Erythroblast (primary cell): ENCODE measurements at regions not wholly inside any gene's neighbourhood (a gene's known extent, or its start where the extent isn't known, plus 50 kb on each side); places are given as distances from the start of the nearest gene placed in this dataset.

Source experiments
- GATA1 ChIP-seq: IDR thresholded peaks from 2 replicates; pipeline ENCODE4 v1.6.1; 2011; ENCODE audit warnings: low read depth, mild to moderate bottlenecking, control low read depth, low read length, moderate library complexity
- POLR2A ChIP-seq: IDR thresholded peaks from 2 replicates; pipeline ENCODE4 v1.6.1; 2011; ENCODE audit warnings: mild to moderate bottlenecking, low read length

- no peak for TF ChIP-seq POLR2A
- TF ChIP-seq GATA1 = no peak
Observed at GRCh38 chr10:56537984-56538383, 176.9 kb upstream of the ZWINT start.
